RCC 7860 (cell line): ENCODE measurements at regions not wholly inside any gene's neighbourhood (a gene's known extent, or its start where the extent isn't known, plus 50 kb on each side); places are given as distances from the start of the nearest gene placed in this dataset.
A peak's percentile ranks its signal among the peaks of the same experiment; 100 is the strongest.
"Not testable (repeated sequence)": the region's sequence is repeated elsewhere in the genome, so short reads cannot be mapped to it uniquely, and the experiment has no call there.

Experiments used
- DNase-seq: peaks from one replicate; pipeline ENCODE4 v3.0.0-alpha.2; 2015; ENCODE audit warnings: low spot score
- FAIRE-seq: peaks from 2 replicates; lab custom pipeline; 2012; peaks lifted over from hg19 to GRCh38; lab: Jason Lieb, UNC

- FAIRE-seq (no peak), DNase-seq (no peak)
Measured at GRCh38 chr2:5190023-5190422, 502.2 kb upstream of the SOX11 start.

- FAIRE-seq, result no peak
- DNase-seq, result no peak
Measured at GRCh38 chr2:5195636-5196035, 496.5 kb upstream of the SOX11 start.

- FAIRE-seq, result no peak
Measured at GRCh38 chr2:5203134-5203755, 488.9 kb upstream of the SOX11 start.

GRCh38 chr2:5206742-5207141 lies 485.4 kb upstream of the SOX11 start:
- FAIRE-seq, DNase-seq: not testable (repeated sequence)

More at GRCh38 chr2:5203134-5203755, 488.9 kb upstream of the SOX11 start:
- DNase-seq, result no peak

GRCh38 chr2:5215989-5216607 lies 476.1 kb upstream of the SOX11 start:
- FAIRE-seq, result no peak
- DNase-seq, result no peak

- DNase-seq, result no peak
- no peak for FAIRE-seq
Measured at GRCh38 chr2:5227062-5227699, 465.0 kb upstream of the SOX11 start.

GRCh38 chr2:5229574-5229973 lies 462.6 kb upstream of the SOX11 start:
- no peak for DNase-seq
- no peak for FAIRE-seq

GRCh38 chr2:5230444-5230843 lies 461.7 kb upstream of the SOX11 start:
- FAIRE-seq, result no peak
- DNase-seq, result no peak

GRCh38 chr2:5230855-5231254 lies 461.3 kb upstream of the SOX11 start:
- FAIRE-seq (no peak), DNase-seq (no peak)

GRCh38 chr2:5231287-5231686 lies 460.9 kb upstream of the SOX11 start:
- DNase-seq (no peak), FAIRE-seq (no peak)

- DNase-seq (no peak), FAIRE-seq (no peak)
Measured at GRCh38 chr2:5234563-5234962, 457.6 kb upstream of the SOX11 start.

- FAIRE-seq (no peak), DNase-seq (no peak)
Measured at GRCh38 chr2:5235701-5236100, 456.5 kb upstream of the SOX11 start.

- DNase-seq (no peak), FAIRE-seq (no peak)
Measured at GRCh38 chr2:5236249-5236648, 455.9 kb upstream of the SOX11 start.

GRCh38 chr2:5242751-5243150 lies 449.4 kb upstream of the SOX11 start:
- DNase-seq (no peak), FAIRE-seq (no peak)

GRCh38 chr2:5250482-5250881 lies 441.7 kb upstream of the SOX11 start:
- peak; percentile 50 for DNase-seq
- FAIRE-seq, result no peak

- DNase-seq (no peak), FAIRE-seq (no peak)
Measured at GRCh38 chr2:5253263-5253662, 438.9 kb upstream of the SOX11 start.

- FAIRE-seq (no peak), DNase-seq (no peak)
Measured at GRCh38 chr2:5254791-5255332, 437.3 kb upstream of the SOX11 start.

GRCh38 chr2:5263291-5263690 lies 428.9 kb upstream of the SOX11 start:
- FAIRE-seq (no peak), DNase-seq (no peak)

GRCh38 chr2:5264361-5264760 lies 427.8 kb upstream of the SOX11 start:
- no peak for FAIRE-seq
- no peak for DNase-seq

GRCh38 chr2:5285061-5285460 lies 407.1 kb upstream of the SOX11 start:
- DNase-seq (no peak), FAIRE-seq (no peak)

- FAIRE-seq, result no peak
- DNase-seq, result no peak
Measured at GRCh38 chr2:5285872-5286769, 406.1 kb upstream of the SOX11 start.
